Medulla oblongata (tissue), 1 donor: ENCODE measurements at regions not wholly inside any gene's neighbourhood (a gene's known extent, or its start where the extent isn't known, plus 50 kb on each side); places are given as distances from the start of the nearest gene placed in this dataset.

Experiments used
- DNase-seq: peaks from one replicate; pipeline ENCODE4 v3.0.0-alpha.2; 2015; ENCODE audit errors: extremely low spot score

DNA sequence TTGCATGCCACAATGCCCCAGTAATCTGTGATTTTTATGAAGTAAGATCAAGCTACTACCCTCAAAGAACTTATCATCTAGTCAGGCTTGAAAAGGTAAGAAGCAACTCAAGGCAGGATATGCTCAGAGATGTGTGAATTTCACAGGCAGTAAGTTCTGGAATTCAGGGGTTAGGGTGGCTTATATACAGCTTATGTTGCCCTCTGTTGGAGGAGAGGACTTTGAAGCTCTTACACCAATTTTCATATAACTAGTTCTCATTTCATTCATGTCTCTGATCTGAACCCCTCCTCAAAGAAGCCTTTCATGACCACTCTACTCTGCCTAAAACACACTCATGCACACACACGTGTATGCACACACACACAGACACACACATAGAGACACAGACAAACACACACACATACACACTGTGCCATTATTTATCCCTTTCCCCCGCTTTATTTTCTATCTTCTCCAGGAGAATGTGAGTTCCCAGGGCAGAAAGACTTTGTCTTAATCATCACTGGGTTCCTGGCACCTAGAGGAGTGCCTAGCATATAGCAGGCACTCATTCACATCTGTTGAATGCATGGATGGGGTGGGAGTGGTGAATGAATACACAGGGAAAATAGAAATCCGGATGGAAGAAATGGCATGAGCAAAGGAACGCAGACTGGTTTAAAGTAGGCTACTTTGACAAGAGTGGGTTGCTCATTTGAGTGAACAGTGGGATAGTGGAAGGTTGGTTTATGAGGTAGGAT lies 220.7 kb upstream of the ZBED5 start:
- DNase-seq, result no peak

DNA sequence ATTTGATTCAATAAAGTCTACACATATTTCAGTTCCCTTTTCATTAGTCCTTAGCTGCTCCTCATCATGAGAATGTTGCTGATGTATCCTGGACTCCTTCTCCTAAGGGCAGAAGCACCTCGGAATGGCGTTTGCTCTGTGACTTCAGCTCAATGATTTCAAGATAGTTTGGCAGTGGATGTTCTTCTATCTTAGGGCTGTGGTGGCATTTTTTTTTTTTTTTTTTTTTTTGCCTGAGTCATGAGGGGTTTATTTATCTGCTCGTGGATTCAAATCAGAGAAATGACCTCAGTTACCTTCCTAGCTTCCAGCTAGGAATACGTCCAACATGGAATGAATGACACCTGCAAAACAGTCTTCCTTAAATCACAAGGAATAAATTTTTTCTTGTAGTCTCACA lies 220.0 kb upstream of the ZBED5 start:
- DNase-seq, result no peak

DNA sequence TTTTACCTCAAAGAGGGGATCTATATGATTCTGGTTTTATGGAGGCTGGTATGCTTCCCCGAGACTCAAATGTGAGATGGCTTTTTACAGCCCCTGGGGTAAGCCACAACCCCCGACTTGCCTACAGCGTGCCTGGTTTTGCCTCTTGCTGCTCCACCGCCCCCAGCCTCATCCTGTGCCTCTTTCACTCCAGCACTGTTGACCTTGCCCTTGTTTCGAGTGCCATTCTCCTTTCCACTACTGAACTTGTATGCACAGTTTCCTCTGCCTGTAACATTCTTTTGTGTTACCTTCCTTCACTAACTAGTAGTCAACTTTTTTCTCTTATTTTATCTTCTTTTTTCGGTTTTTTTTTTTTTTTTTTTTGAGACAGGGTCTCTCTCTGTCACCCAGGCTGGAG lies 219.0 kb upstream of the ZBED5 start:
- DNase-seq, result no peak

DNA sequence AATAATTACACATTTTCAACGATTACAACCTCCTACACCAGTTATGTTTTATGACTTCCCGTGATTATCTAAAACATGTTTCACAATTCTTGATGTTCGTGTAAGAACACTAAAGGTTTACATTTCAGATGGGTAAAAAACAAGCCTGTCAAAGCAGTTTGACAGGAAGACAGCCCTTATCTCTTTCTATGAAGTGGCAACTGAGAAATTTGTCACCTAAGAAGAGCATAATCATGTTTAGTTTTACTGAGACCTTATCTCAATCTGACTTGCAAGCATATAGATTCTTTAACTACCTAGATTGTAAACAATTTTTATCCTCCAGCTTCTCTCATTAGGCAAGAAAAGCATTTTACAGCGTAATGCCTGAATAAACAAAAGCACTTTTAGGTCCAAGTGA lies 218.4 kb upstream of the ZBED5 start:
- DNase-seq, result no peak

DNA sequence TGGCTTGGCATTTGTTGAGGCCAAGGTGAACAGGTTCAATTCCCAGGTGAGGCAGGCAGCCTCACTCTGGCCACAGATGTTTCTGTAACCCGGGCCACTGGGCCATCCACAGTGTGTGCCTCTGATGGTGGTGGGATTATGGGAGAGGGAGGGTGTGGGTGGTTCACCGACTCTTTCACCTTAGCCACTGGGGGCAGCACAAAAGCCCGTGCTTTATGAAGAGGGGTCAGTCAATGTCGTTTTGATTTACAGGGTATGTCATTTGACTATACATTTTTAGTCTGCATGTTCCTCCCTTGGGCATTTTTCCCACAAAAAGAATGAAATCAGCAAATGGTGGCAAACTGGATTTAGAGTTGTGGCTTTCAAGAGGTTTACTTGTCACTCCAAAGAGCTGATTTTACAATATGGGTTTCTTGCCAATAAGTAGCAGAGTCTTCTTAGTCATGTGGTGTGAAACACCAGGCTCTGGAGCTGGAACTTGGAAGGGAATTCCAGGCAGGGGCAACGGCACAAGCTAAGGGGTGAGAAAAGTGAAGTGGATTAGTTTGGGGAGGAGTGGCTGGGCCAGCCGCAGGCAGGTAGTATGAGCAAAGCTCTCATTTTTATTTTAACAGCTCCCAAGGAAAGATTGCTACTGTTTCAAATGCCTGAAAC lies 217.8 kb upstream of the ZBED5 start:
- no peak for DNase-seq

DNA sequence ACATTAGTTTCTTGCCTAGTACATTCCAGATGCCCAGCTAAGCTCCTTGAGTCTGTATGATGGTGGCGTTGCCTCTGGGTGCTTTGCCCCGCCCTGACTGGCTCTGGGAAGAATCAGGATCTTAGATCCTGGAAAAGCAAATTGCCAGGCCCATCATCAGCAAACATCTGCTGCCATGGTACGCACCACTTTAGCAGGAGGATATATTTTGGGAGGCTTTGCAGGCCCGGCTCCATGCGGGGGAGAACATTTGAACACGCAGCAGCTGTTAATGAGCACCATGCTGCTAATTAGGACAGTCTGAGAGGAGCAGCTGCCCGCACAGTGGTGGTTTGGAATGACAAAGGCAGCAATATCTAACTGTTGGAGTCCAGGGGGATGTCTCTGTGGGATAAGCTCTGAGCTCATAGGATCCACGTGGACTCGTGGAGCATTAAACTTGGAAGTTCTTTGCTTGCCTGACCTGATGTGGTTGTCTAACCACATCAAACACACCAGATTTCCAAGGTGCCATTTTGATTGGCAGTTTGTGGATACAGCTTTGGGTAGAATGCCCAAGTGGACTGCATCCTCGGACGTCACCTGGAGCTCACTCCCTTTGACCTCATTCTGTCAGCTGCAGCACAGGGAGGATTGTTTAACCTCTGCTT lies 217.0 kb upstream of the ZBED5 start:
- no peak for DNase-seq

DNA sequence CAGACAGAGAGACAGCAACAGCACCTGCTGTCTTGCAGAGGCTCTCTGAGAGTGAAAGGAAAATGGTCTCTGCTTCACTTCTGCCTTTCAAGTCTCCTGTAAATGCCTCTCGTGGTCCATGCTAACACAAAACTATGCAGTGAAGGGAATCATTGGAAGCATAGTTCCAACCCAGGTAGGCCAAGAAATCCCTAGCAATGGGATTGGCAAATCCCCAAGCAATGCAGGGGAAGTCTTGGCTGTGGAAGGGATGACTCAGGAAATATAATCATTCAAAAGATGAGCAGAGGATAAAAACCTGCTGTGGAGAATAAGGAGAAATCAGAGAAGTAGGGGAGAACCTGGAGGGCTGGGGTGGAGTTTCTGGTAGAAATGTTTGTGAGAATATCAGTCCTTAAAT lies 216.1 kb upstream of the ZBED5 start:
- DNase-seq, result no peak

DNA sequence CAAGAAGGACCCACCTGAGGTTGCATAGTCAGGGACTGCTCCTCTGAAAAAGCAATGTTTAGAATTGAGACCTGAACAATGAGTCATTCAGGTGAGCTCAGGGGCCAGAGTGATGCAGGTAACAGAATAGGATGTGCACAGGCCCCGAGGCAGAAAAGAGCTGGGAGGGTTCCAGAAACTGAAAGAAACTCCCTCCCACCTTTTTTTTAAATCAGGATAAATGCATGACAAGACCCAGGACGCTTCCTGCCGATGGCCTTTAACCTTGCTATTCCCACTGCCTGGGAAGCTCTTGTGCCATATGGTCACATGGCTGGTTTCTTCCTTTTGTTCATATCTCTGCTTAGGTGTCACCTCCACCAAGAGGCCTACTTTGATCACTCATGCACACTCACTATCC lies 214.2 kb upstream of the ZBED5 start:
- DNase-seq, result no peak

DNA sequence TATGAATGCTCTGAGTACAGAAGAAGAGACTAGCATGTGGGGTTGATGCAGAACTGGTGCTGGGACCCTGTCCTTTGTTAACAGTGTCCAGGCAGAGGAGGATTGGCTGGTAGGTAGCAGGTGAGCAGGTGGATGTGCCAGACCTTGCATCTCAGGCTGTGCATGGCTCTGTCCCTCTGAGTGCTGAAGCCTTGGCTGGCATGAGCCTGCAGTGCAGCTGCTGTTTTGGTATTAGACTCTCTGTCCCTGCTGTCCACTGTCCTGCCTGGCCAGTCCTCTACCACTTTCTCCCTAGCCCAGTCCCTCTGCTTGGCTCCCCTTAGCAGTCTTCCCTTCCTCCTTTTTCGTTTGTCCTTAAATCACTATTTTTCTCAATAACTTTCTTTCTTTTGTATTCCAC lies 213.6 kb upstream of the ZBED5 start:
- no peak for DNase-seq

DNA sequence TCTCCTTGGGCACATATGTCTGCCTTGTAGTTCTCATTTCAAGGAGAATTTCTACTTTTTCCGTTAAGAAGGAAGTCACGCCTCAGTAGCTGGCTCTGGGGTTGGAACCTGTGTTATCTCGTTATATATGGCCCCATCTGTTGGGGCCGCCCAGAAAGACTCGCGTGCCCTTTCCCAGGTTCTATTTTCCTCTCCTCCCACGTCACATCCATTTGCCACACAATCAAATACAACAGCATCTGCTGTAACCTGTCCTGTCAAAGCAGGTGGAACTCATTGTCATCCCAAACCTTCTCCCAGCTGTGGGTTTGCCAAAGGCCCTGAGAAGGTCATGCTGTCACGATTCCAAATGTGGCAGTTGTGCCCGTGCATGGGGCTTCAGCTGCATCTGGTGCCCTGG lies 213.1 kb upstream of the ZBED5 start:
- DNase-seq, result no peak

DNA sequence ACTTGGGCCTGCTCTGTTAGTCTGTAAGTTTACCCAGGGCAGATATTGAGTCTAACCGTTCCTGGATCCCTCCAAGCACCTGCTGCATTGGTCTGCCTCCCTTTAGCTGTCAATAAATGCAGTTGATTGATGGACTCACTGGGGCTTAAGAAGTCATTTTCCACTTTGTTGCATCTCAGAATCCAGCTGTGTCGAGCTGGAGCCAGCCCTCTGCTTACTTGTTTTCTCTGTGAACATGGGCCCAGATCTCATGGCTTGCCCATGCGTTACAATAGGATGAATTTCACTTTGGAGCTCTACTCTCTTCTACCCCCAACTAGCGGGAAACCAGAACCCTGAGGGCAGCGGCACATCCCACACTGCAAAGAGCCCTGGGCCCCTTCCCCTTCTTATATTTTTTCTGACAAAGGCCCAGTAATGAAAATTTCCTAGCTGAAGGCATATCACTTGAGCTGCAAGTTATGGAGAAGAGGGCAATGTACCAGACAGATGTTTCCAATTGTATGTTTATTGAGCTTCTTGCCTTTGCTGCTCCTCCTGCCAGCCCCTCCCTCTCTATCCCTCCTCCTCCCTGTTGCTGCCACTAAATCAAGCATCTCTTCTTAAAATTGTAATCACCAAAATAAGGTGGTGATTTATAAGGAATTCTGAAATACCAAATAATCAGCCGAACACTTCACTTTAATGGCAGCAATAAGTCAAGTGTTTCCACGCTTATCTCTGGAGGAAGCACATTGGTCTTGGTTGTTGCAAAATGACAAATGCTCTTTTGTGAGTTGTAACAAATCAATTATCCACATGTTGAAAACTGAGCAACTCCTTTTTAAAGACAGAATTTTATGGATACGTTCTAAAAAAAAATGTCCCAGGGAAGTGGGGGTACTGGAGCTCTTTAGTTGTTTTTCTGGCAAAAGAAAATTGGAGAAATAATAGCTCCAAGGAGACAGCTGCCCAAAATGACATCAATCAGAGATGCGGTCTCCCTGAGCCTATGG lies 212.3 kb upstream of the ZBED5 start:
- DNase-seq, result no peak

DNA sequence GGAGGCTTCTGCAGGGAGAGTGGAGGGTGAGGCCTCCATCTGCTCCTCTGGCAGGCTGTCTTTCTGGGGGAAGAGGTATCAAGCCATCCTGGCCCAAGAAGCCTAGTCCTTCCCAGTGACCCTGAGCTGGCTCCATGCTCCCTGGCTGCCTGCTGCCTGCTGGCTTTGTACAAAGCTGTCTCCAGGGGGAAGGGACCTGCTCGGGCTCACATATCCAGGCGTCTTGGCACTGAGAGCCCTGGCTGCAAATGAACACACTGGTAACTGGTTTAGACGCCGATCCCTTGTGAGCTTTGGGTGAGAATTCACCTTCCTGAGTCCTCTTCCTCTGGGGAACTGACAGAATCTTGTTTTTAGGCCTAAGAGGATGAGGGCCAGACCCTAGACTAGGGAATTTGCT lies 210.3 kb upstream of the ZBED5 start:
- no peak for DNase-seq

DNA sequence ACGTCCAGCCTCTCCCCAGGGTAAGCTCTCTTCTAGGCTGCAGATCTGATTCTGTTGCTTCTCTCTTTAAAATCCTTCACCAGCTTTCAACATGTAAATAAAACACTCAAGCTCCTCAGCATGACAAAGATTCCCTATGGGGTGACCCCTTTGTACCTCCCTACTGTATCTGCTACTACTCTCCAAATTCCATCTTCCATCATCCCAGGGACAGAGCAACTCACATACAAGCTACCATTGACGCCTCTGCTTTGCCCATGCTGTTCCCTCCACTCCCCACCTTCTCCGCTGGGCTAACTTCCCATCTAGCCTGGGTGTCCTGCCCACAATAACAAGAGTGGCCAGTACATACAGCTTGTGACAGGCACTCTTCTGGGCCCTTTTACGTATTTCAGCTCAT lies 207.5 kb upstream of the ZBED5 start:
- no peak for DNase-seq

DNA sequence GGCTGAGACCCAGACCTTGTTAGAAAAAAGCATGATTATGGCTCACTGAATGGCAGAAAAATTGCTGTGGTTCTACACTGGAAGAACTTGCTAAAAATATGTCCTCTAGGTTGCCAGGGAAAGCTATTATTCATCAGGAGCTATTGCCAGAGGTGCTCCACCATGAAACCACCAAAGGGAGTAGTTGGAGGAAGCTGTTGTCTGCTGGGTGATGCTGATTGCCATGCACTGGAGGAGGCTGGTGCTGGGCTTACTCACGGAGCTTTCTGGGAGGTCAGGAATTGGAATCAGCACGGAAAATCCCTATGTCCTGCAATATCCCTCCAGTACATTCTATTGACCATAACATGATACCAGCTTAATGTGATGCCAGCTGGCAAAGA lies 199.6 kb upstream of the ZBED5 start:
- DNase-seq, result no peak

DNA sequence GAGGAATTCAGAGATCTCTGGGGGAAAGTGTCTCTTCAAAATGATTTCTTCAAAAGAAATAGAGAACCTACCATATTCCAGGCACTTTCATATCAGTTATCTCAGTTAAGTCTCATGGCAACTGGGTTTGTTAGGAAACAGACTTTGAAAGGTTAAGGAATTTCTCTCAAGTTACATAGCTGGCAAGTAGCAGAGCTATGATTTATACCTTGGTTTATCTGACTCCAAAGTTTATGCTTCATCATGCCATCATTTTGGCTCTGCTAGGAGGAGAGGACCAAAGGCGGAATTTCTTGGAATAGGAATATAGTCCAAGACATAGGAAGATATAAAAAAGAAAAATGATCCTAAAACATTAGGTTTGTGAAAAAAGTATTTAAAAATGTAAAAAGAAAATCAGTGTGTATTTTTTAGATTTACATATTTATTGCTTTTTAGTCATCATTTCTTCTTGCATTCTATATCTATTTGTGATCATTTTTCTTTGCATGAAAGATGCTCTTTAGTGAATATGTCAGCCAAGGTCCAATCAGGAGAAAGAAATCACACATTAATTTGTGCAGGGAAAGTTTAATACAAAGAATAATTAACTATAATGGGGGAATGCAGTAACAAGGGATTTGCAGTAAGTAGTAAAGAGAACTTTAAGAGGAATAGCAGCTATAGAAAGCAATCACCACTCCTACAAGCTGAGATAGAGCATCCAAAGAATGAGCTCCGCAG lies 199.1 kb upstream of the ZBED5 start:
- no peak for DNase-seq

DNA sequence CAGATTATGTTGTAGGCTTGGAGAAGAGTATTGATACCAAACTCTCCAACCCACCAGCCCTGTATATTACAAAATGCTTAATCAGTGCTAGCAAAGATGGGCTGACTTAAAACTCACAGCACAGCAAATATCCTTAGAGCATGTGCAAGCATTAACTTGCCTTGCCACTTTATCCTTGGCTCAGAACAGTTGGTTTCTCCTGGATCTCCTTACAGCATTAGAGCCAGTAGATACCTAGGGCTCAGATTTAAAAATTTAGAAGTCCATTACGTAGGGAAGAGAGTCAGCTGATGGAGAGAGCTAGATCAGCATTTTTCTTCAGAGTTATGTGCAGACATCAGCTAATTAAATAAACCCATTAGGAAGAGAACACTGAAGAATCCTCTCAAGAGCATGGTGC lies 198.5 kb upstream of the ZBED5 start:
- DNase-seq, result no peak

DNA sequence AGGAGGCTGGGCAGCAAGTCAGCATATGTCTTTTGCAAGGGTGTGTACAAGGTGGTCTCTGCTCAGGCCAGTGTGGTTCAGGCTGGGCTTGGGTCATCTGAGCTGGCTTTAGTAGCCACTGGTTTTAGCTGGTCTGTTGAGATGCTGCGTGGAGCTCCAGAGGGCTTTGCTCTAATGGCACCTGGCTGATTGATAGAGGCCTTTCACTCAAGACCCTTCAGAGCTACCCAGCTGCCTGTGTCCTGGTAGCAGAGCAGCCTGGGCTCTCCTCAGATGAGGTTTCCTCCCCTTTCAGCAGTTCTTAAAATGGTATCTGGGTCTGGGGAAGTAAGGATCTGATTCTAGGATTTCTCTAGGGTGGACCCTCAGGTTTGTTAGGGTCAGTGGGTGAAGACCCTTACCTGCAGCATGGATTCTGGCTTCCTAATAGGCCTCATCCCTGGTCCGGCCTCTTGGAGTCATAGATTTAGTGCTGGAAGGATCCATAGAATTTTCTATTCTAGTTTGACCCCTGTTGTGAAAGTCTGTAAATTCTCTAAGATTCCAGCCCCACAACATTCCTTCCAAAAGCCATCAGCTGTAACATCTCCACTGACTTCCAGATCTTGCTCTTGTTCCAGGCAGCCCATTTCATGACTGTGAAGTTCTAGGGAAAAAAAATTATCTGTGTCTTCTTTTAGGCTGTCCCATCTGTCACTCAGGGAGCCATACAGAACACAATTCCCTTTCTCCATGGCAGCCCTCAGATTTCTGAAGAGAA lies 190.2 kb upstream of the ZBED5 start:
- no peak for DNase-seq

DNA sequence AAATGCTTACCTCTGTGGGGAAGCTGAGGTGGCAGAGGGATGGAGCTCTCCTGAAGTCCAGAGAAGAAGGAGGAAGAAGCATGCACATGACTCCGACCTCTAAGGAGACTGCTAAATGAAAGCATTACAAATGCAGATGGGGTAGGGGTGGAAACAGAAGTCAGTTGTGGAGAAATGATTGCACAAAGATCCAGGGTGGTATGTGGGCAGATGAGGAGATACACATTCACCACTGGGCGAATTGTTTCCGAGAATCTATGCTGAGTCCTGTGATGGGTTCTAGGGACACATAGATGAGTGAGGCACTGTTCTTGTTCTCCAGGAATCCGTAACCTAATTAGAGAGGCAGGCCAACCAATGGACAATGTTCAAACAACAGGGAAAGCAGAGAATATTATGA lies 188.9 kb upstream of the ZBED5 start:
- no peak for DNase-seq

DNA sequence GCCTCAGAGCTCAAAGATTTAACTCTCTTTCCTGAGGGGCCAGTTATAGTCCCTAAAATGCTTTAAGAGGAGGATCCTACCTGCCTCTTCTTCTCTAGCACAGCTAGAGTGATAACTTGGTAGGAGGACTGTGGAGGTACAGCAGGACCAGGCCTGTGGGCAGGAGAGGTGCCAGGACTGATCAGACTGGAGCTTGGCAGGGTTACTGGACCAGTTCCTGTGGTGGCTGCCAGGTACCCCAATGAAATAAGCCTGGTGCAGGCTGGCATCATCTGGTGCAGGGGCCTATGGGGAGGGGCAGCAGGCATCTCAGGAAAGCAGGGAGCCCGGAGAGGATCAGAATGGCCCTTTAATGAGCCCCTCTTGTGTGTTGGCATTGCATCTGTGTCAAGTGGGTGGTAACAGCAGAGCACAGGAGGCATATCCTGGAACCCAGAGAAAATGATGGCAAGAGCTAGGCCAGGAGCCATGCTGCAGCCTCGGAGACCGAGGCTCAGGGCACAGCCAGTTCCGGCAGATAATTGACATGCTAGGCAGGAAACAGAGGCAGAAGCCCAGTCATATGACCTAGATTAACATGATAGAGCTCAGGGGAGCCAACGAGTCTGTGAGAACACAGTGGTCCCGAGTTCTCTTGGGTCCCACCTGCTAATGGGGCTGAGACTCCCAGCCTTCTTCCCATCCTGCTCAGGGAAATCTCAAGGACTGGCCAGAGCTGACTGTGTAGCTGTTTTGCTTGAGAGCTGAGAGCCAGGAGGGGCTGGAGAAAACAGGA lies 187.5 kb upstream of the ZBED5 start:
- DNase-seq, result peak; percentile 14
